ENCODE measurements at regions not wholly inside any gene's neighbourhood (a gene's known extent, or its start where the extent isn't known, plus 50 kb on each side); places are given as distances from the start of the nearest gene placed in this dataset.

- no TSS peak for BruUV-seq (replicated peaks)
- Histone ChIP-seq H3K9me3 (ENCODE audit: control insufficient read depth, insufficient read depth, low read depth, low read length) (no peaks in the 10 kb centered on the region), H3K4me1 (ENCODE audit: control insufficient read depth, insufficient read depth, low read length) (no peaks in the 10 kb centered on the region), H3K27me3 (ENCODE audit: control insufficient read depth, insufficient read depth, low read length) (no peaks in the 10 kb centered on the region), H3K36me3 (ENCODE audit: control insufficient read depth, insufficient read depth, low read length) (no peaks in the 10 kb centered on the region), H3K27ac (ENCODE audit: low read length) (no peak overlapping the region), H3K4me3 (ENCODE audit: low read depth in 2 of 2, low read length in 2 of 2) (no peak overlapping the region)
- POLR2A ChIA-PET, result no interaction called here
- no peak for ATAC-seq
- intact Hi-C loops (cut with micrococcal nuclease; ENCODE audit: unreplicated experiment), result loop anchor here (10.0 kb wide), 1 partner anchor 167 kb away; no protein-coding TSS in a partner anchor
- no peak for TF ChIP-seq CTCF (IDR thresholded peaks at IDR 0.05)
- no peak for TF ChIP-seq TCF7L2 (IDR thresholded peaks at IDR 0.05; ENCODE audit: low read depth, low read length)
- TF ChIP-seq REST (IDR thresholded peaks at IDR 0.05; ENCODE audit: insufficient read depth in 1 of 2, low read depth in 2 of 2, low read length in 1 of 2), result no peak
- no peak for TF ChIP-seq SIN3A (IDR thresholded peaks at IDR 0.05; ENCODE audit: borderline replicate concordance, insufficient read depth, low read depth, low read length)
- no peak for TF ChIP-seq POLR2AphosphoS5 (IDR thresholded peaks at IDR 0.05; ENCODE audit: low read depth, low read length)
- in situ Hi-C loops (cut with HindIII; ENCODE audit: low pct_unique_long_range_greater_than_20kb, low sequenced_read_pairs), result no loop called here
- CTCF ChIA-PET, result no interaction called here
- no peak for DNase-seq (ENCODE audit: low read depth, low spot score)
Observed at GRCh38 chr4:110347805-110348204, 128.2 kb upstream of the ENPEP start.

GRCh38 chr4:110344165-110344564, 131.8 kb upstream of the ENPEP start:
- DNase-seq (ENCODE audit: low read depth, low spot score), result no peak
- BruUV-seq (replicated peaks), result no TSS peak
- Histone ChIP-seq H3K4me1 (ENCODE audit: control insufficient read depth, insufficient read depth, low read length) (no peaks in the 10 kb centered on the region), H3K27ac (ENCODE audit: low read length) (no peak overlapping the region), H3K4me3 (ENCODE audit: low read depth in 2 of 2, low read length in 2 of 2) (no peak overlapping the region), H3K36me3 (ENCODE audit: control insufficient read depth, insufficient read depth, low read length) (no peaks in the 10 kb centered on the region), H3K27me3 (ENCODE audit: control insufficient read depth, insufficient read depth, low read length) (no peaks in the 10 kb centered on the region), H3K9me3 (ENCODE audit: control insufficient read depth, insufficient read depth, low read depth, low read length) (no peaks in the 10 kb centered on the region)
- intact Hi-C loops (cut with micrococcal nuclease; ENCODE audit: unreplicated experiment), result loop anchor here (10.0 kb wide), 1 partner anchor 171 kb away; no protein-coding TSS in a partner anchor
- no peak for ATAC-seq
- ChIA-PET POLR2A (no interaction called here), CTCF (no interaction called here)
- in situ Hi-C loops (cut with HindIII; ENCODE audit: low pct_unique_long_range_greater_than_20kb, low sequenced_read_pairs), result no loop called here
- TF ChIP-seq SIN3A (IDR thresholded peaks at IDR 0.05; ENCODE audit: borderline replicate concordance, insufficient read depth, low read depth, low read length), result no peak
- no peak for TF ChIP-seq POLR2AphosphoS5 (IDR thresholded peaks at IDR 0.05; ENCODE audit: low read depth, low read length)
- TF ChIP-seq TCF7L2 (IDR thresholded peaks at IDR 0.05; ENCODE audit: low read depth, low read length), result no peak
- no peak for TF ChIP-seq CTCF (IDR thresholded peaks at IDR 0.05)
- no peak for TF ChIP-seq REST (IDR thresholded peaks at IDR 0.05; ENCODE audit: insufficient read depth in 1 of 2, low read depth in 2 of 2, low read length in 1 of 2)
